ENCODE measurements at regions not wholly inside any gene's neighbourhood (a gene's known extent, or its start where the extent isn't known, plus 50 kb on each side); places are given as distances from the start of the nearest gene placed in this dataset.

GRCh38 chr16:51755577-51756355 lies 604.7 kb upstream of the SALL1 start:
- ATAC-seq (ENCODE audit: insufficient read depth, low FRiP score) (no peak), DNase-seq (no peak)
- Histone ChIP-seq H3K27me3 (ENCODE audit: control insufficient read depth in 3 of 3, insufficient read depth in 3 of 3, low read length in 2 of 3) (peaks cover 0 to 51% (median 27%) of the 10 kb centered on the region in 3 donors), H3K36me3 (ENCODE audit: control insufficient read depth in 4 of 4, insufficient read depth in 4 of 4, low read length in 4 of 4) (no peaks in the 10 kb centered on the region), H3K4me1 (ENCODE audit: control insufficient read depth in 5 of 5, insufficient read depth in 5 of 5, low read length in 5 of 5) (peaks cover 0 to 6% (median 0%) of the 10 kb centered on the region in 5 donors), H3K4me3 (no peak overlapping the region), H3K27ac (ENCODE audit: low read depth in 1 of 2, low read length in 1 of 2) (no peak overlapping the region), H3K9ac (ENCODE audit: insufficient read depth in 1 of 2, low read length in 2 of 2) (no peak overlapping the region), H3K9me3 (ENCODE audit: control insufficient read depth in 4 of 4, insufficient read depth in 3 of 4, low read length in 3 of 4) (no peaks in the 10 kb centered on the region)
- no peak for TF ChIP-seq CTCF (IDR thresholded peaks at IDR 0.05; ENCODE audit: control extremely low read depth, extremely low read depth)
- 74 to 77% methylated on average over 4 of the region's 4 CpGs for WGBS, 2 donors

- Histone ChIP-seq H3K27ac (ENCODE audit: low read depth in 1 of 2, low read length in 1 of 2) (no peak overlapping the region), H3K9ac (ENCODE audit: insufficient read depth in 1 of 2, low read length in 2 of 2) (no peak overlapping the region), H3K4me3 (no peak overlapping the region), H3K27me3 (ENCODE audit: control insufficient read depth in 3 of 3, insufficient read depth in 3 of 3, low read length in 2 of 3) (peaks cover 0 to 44% (median 23%) of the 10 kb centered on the region in 3 donors), H3K36me3 (ENCODE audit: control insufficient read depth in 4 of 4, insufficient read depth in 4 of 4, low read length in 4 of 4) (no peaks in the 10 kb centered on the region), H3K9me3 (ENCODE audit: control insufficient read depth in 4 of 4, insufficient read depth in 3 of 4, low read length in 3 of 4) (no peaks in the 10 kb centered on the region), H3K4me1 (ENCODE audit: control insufficient read depth in 5 of 5, insufficient read depth in 5 of 5, low read length in 5 of 5) (peaks cover 0 to 6% (median 0%) of the 10 kb centered on the region in 5 donors)
- no peak for TF ChIP-seq CTCF (IDR thresholded peaks at IDR 0.05; ENCODE audit: control extremely low read depth, extremely low read depth)
- peak in 1 of 3 donors; percentile 3 for DNase-seq
- ATAC-seq (ENCODE audit: insufficient read depth, low FRiP score): no peak
- 32 to 35% methylated on average over 12 of the region's 12 CpGs for WGBS, 2 donors
Measured at GRCh38 chr16:51755039-51755501, 604.0 kb upstream of the SALL1 start.

GRCh38 chr16:51753467-51754127 lies 602.5 kb upstream of the SALL1 start:
- WGBS, 2 donors: 37 to 63% methylated on average over 1 of the region's 1 CpG
- Histone ChIP-seq H3K27ac (ENCODE audit: low read depth in 1 of 2, low read length in 1 of 2) (no peak overlapping the region), H3K36me3 (ENCODE audit: control insufficient read depth in 4 of 4, insufficient read depth in 4 of 4, low read length in 4 of 4) (no peaks in the 10 kb centered on the region), H3K9ac (ENCODE audit: insufficient read depth in 1 of 2, low read length in 2 of 2) (no peak overlapping the region), H3K4me3 (no peak overlapping the region), H3K9me3 (ENCODE audit: control insufficient read depth in 4 of 4, insufficient read depth in 3 of 4, low read length in 3 of 4) (no peaks in the 10 kb centered on the region), H3K27me3 (ENCODE audit: control insufficient read depth in 3 of 3, insufficient read depth in 3 of 3, low read length in 2 of 3) (peaks cover 0 to 32% (median 12%) of the 10 kb centered on the region in 3 donors), H3K4me1 (ENCODE audit: control insufficient read depth in 5 of 5, insufficient read depth in 5 of 5, low read length in 5 of 5) (peaks cover 0 to 6% (median 0%) of the 10 kb centered on the region in 5 donors)
- DNase-seq (peak in 2 of 3 donors; percentile 40 to 54), ATAC-seq (ENCODE audit: insufficient read depth, low FRiP score) (no peak)
- TF ChIP-seq CTCF (IDR thresholded peaks at IDR 0.05; ENCODE audit: control extremely low read depth, extremely low read depth): no peak

Measured in lung (tissue), 11 donors.